Cardiac fibroblast (primary cell): ENCODE measurements at regions not wholly inside any gene's neighbourhood (a gene's known extent, or its start where the extent isn't known, plus 50 kb on each side); places are given as distances from the start of the nearest gene placed in this dataset.
"Not testable (repeated sequence)": the region's sequence is repeated elsewhere in the genome, so short reads cannot be mapped to it uniquely, and the experiment has no call there.

Experiments
- DNase-seq, 2 donors: peaks; one replicate each; pipeline versions ENCODE4 v3.0.0 to v3.0.0-alpha.2; 2010; ENCODE audit warnings: low read depth in 2 of 2
- H3K4me3 ChIP-seq, 2 donors: replicated peaks in 1 of 2; 1 replicate in 1 of 2; 2 replicates in 1 of 2; pipeline ENCODE4 v1.5.1; 2011; ENCODE audit warnings: low read depth in 2 of 2, low read length in 2 of 2, mild to moderate bottlenecking in 2 of 2, moderate library complexity in 1 of 2
- TF ChIP-seq, protein P1 (sequence below): IDR thresholded peaks from one replicate; pipeline ENCODE4 v1.5.1; 2011; ENCODE audit warnings: low read depth, mild to moderate bottlenecking, low read length, inconsistent platforms

DNA sequence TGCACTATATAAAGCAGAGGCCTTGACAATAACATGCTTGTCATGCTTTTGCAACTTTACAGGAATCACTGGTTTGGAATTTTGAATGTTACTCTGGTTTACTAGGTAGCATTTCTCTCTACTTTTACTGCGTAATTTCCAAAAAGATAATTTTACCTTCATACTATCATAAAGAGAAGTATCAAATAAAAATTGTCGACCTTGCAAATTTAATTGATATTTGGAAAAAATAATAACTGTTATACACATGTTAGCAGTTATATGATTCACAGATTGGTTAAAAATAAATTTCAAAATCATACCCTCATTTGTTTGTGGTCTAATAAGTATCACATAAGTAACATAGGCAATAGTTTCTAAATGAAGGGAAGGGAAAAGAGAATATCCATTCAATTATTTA, 228.5 kb upstream of the CACNA2D1 start:
- no peak for DNase-seq
- TF ChIP-seq, protein P1, sequence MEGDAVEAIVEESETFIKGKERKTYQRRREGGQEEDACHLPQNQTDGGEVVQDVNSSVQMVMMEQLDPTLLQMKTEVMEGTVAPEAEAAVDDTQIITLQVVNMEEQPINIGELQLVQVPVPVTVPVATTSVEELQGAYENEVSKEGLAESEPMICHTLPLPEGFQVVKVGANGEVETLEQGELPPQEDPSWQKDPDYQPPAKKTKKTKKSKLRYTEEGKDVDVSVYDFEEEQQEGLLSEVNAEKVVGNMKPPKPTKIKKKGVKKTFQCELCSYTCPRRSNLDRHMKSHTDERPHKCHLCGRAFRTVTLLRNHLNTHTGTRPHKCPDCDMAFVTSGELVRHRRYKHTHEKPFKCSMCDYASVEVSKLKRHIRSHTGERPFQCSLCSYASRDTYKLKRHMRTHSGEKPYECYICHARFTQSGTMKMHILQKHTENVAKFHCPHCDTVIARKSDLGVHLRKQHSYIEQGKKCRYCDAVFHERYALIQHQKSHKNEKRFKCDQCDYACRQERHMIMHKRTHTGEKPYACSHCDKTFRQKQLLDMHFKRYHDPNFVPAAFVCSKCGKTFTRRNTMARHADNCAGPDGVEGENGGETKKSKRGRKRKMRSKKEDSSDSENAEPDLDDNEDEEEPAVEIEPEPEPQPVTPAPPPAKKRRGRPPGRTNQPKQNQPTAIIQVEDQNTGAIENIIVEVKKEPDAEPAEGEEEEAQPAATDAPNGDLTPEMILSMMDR: no peak
- no peak overlapping the region for H3K4me3 ChIP-seq

- DNase-seq: no peak
- H3K4me3 ChIP-seq: no peak overlapping the region
- TF ChIP-seq, protein P1: no peak
These were observed 225.6 kb upstream of the CACNA2D1 start for GRCh38 chr7:82669141-82669540.

- no peak overlapping the region for H3K4me3 ChIP-seq
- no peak for DNase-seq
- TF ChIP-seq, protein P1: no peak
These were observed 225.1 kb upstream of the CACNA2D1 start for GRCh38 chr7:82668676-82669075.

DNA sequence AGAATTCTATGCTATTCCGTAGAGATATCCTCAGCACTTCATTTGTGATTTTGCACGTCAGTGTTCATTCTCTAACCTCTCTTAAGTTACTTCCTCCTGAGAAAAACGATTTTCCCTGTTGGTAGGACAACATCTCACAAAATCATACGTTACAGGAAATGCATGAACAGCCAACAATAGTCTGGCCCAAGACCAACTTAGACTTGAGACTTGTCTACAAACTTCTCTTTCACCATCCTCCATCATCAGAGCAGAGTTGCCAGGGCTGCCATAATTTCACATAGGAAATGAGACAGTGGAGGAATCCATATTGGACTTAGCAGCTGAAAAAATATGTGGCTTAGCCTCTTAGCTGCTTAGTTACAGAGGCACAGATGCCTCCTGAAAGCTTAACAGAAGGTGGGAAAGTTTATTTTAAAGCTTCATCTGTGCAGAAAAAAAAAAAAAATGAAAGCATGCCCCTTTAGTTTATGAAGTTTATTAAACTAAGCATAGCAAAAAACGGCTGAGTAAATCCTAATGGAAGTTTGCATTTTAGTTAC, 222.5 kb upstream of the CACNA2D1 start:
- no peak overlapping the region for H3K4me3 ChIP-seq
- TF ChIP-seq, protein P1: no peak
- DNase-seq: peak; percentile 35 to 50

DNA sequence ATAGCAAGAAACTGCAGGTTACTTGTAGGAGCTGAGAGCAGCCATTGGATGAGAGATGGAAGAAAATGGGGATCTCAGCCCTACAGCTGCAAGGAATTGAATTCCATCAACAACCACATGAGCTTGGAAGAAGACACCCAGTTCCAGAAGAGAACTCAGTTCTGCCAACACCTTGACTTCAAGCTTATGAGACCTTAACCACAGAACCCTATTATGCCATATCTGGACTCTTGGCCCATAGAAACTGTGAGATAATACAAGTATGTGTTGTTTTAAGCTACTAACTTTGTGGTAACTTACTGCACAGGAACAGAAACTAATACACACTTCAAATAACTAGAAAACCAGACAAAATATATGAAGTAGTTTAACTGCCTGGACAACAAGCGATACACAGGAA, 212.4 kb upstream of the CACNA2D1 start:
- no peak for DNase-seq
- H3K4me3 ChIP-seq: no peak overlapping the region
- TF ChIP-seq, protein P1: no peak

DNA sequence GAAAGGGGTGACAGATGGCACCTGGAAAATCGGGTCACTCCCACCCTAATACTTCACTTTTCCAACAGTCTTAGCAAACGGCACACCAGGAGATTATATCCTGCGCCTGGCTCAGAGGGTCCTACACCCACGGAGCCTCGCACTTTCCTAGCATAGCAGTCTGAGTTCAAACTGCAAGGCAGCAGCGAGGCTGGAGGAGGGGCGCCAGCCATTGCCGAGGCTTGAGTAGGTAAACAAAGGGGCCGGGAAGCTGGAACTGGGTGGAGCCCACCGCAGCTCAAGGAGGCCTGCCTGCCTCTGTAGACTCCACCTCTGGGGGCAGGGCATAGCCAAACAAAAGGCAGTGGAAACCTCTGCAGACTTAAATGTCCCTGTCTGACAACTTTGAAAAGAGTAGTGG, 206.5 kb upstream of the CACNA2D1 start:
- DNase-seq, H3K4me3 ChIP-seq: not testable (repeated sequence)

GRCh38 chr7:82633592-82633991, 190.0 kb upstream of the CACNA2D1 start:
- no peak overlapping the region for H3K4me3 ChIP-seq
- DNase-seq: no peak
- TF ChIP-seq, protein P1: no peak
